ENCODE measurements at regions not wholly inside any gene's neighbourhood (a gene's known extent, or its start where the extent isn't known, plus 50 kb on each side); places are given as distances from the start of the nearest gene placed in this dataset.
"Not testable (repeated sequence)": the region's sequence is repeated elsewhere in the genome, so short reads cannot be mapped to it uniquely, and the experiment has no call there.

GRCh38 chr2:236919209-236919608 lies 166.5 kb upstream of the COPS8 start:
- no peak for DNase-seq (ENCODE audit: low read depth)
- no peak for TF ChIP-seq CTCF (IDR thresholded peaks at IDR 0.05; ENCODE audit: low read depth, low read length, missing control alignments)
- no peak overlapping the region for H3K4me3 ChIP-seq (ENCODE audit: low read depth, low read length)

DNA sequence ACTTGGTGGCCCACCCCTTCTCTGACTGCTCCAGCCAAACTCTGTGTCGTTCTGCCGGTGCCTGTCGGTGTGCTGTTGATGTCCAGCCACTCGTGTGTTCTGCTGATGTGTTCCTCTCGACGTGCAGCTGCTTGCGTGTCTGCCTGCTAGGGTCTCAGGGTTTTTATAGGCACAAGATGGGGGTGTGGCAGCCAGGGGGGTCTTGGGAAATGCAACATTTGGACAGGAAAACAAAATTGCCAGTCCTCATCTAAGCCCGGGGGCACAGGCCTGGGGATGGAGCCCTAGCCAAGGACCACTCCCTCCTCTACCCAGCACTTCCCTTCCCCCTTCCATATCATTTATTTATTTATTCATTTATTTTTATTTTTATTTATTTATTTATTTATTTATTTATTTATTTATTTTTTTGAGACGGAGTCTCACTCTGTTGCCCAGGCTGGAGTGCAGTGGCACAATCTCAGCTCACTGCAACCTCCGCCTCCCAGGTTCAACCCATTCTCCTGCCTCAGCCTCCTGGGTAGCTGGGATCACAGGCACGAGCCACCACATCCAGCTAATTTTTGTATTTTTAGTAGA lies 165.8 kb upstream of the COPS8 start:
- not testable (repeated sequence) for DNase-seq (ENCODE audit: low read depth); H3K4me3 ChIP-seq (ENCODE audit: low read depth, low read length)

GRCh38 chr2:236922061-236922460 lies 163.6 kb upstream of the COPS8 start:
- DNase-seq (ENCODE audit: low read depth): no peak
- H3K4me3 ChIP-seq (ENCODE audit: low read depth, low read length): no peak overlapping the region
- TF ChIP-seq CTCF (IDR thresholded peaks at IDR 0.05; ENCODE audit: low read depth, low read length, missing control alignments): no peak

DNA sequence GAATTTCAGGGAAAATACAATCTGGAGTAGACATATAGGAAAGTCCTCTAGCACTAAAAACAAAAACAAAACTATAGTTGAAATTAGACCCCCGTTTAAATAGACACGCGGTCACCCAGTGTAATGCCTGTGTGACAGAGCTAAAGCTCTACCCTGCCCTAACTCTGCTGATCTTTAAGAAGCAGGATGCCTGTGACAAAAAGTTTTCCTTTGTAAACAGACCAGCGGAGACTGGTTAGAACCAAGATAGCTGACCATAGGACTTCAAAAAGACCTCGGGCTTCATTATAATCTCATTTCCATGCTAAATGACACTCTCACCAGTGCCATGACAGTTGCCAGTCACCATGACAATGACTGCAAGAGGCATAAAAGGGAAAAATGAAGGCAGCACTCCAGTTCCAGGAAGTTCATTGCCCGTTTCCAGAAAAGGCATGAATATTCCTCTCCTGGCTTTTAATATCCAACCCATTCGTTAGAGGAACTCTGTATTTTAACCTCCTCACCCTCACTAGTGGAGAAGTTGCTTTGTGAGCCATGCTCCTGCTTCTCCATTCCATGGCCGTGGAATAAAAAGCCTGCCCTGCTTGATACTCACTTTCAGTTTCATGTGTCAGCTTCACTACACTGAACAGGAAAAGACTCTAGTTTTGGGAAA lies 157.2 kb upstream of the COPS8 start:
- no peak for TF ChIP-seq CTCF (IDR thresholded peaks at IDR 0.05; ENCODE audit: low read depth, low read length, missing control alignments)
- no peak overlapping the region for H3K4me3 ChIP-seq (ENCODE audit: low read depth, low read length)
- DNase-seq (ENCODE audit: low read depth): no peak

DNA sequence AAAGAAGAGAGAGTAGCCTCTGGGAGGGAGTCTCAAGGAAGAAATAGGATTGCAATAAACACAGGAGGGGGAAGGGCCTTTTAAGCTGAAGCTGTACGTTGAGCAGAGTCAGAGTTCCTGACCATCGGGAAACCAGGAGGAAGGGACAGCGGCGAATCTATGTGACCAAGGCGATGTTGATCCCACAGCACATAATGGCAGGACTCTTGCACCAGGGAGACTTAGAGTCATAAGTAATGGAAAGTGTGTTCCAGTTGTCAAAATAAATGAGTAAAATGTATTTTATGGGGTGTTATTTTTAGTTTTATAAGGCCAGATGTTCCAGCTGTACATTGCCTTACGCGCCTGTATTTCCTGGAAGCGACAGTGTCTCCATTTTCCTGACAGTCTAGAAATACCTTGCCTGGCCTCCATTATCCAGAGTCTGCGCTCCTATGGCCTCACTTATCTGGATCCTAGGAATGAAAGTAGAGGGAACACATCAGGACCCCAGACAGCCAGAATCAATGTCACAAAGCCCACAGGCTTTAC lies 152.8 kb upstream of the COPS8 start:
- H3K4me3 ChIP-seq (ENCODE audit: low read depth, low read length): no peak overlapping the region
- DNase-seq (ENCODE audit: low read depth): no peak
- TF ChIP-seq CTCF (IDR thresholded peaks at IDR 0.05; ENCODE audit: low read depth, low read length, missing control alignments): no peak

DNA sequence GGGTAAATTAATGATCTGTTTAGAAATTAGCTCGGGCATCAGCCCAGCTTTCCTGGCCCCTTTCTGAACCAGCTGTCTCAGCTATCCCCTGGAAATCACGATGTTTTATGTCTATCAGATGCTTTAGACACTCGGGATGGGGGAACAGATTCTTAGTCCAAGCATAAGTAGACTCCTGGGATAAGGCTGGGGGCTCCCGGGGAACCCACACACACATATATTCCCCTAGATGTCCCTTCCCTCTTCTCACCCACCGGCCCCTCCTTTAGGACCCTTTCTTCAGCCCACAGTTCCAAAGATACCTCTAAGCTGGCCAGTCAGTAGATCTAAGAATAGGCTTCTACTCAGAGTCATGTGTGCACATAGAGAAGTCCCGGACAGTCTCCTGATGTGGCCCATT lies 151.5 kb upstream of the COPS8 start:
- no peak for TF ChIP-seq CTCF (IDR thresholded peaks at IDR 0.05; ENCODE audit: low read depth, low read length, missing control alignments)
- H3K4me3 ChIP-seq (ENCODE audit: low read depth, low read length): no peak overlapping the region
- DNase-seq (ENCODE audit: low read depth): no peak

DNA sequence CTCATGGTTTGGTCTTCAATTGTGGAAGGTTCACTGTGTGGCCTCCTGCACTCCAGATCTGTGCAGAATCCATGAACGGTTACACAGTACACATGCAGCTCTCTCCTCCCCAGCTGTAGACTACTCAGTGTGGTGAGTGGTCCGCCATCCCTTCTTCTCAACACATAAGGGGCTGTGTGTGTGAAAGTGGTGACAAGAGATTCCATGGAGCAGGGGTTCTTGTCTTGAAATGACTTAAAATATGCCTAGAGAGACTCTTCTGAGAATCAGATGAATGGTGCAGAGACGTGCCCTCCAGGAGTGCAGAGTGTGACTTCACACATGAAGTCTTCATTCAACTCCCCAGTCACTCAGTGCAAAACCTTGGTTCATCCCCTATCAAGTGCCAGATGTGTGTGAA lies 151.0 kb upstream of the COPS8 start:
- no peak overlapping the region for H3K4me3 ChIP-seq (ENCODE audit: low read depth, low read length)
- DNase-seq (ENCODE audit: low read depth): no peak
- no peak for TF ChIP-seq CTCF (IDR thresholded peaks at IDR 0.05; ENCODE audit: low read depth, low read length, missing control alignments)

All from GM12864 (cell line).